ENCODE measurements at regions not wholly inside any gene's neighbourhood (a gene's known extent, or its start where the extent isn't known, plus 50 kb on each side); places are given as distances from the start of the nearest gene placed in this dataset.

DNA sequence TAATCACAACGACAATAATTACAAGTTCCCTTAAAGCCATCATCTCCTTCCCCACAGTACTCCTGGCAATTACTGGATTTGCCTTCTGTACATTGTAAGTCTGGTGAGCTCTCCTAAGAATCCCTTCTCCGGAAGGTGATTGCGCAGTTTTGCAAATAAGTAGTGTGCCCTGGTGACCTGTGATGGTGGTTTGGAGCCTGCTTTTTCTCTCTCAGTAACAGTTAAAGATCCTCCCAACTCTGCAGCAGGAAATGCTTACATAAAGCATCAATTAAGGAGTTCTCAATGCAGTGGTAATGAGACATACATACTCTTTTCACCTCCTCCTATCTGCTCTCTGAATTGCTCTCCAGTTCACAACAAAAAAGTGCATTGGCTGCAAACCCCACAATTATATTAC lies 159.7 kb downstream of the SH2D1A start:
- BruUV-seq (replicated peaks): no TSS peak
- ChIA-PET CTCF (no interaction called here), POLR2A (ENCODE audit: unreplicated experiment) (no interaction called here)
- Histone ChIP-seq H3K36me3 (ENCODE audit: low read depth) (no peaks in the 10 kb centered on the region), H3K79me2 (ENCODE audit: low read depth) (no peaks in the 10 kb centered on the region), H4K20me1 (ENCODE audit: insufficient read depth) (no peaks in the 10 kb centered on the region), H3K27me3 (ENCODE audit: insufficient read depth, low read depth) (no peaks in the 10 kb centered on the region), H3K9me3 (ENCODE audit: insufficient read depth, low read depth) (no peaks in the 10 kb centered on the region), H3K4me2 (no peak overlapping the region), H3K4me1 (replicated peaks; ENCODE audit: insufficient read depth) (no peaks in the 10 kb centered on the region), H3K4me3 (no peak overlapping the region), H2AFZ (no peak overlapping the region), H3K27ac (no peak overlapping the region), H3K9me2 (ENCODE audit: insufficient read depth) (no peaks in the 10 kb centered on the region), H3F3A (ENCODE audit: insufficient read depth, low read depth) (no peaks in the 10 kb centered on the region)
- no peak for TF ChIP-seq EZH2 (IDR thresholded peaks at IDR 0.05; ENCODE audit: low read depth)
- intact Hi-C loops (cut with micrococcal nuclease; ENCODE audit: unreplicated experiment): no loop called here
- no peak for DNase-seq

DNA sequence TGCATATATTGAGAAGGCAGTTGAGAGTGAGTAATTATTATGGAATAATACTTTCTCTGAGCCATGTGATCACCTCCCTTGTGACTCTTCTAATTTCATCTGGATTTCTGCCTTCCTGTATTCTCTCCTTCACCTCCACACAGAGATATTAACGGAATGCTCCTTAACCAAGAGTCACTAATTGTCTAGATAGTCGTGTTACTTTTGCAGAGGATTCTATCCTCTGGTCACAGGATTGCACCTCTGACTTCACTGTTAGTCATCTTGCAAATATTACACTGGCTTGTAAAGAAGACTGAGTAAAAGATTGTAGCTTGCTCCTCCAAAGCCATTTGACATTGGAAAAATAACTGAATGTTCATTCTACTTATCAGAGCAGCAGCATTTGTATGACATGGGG lies 160.9 kb downstream of the SH2D1A start:
- CTCF ChIA-PET: no interaction called here

DNA sequence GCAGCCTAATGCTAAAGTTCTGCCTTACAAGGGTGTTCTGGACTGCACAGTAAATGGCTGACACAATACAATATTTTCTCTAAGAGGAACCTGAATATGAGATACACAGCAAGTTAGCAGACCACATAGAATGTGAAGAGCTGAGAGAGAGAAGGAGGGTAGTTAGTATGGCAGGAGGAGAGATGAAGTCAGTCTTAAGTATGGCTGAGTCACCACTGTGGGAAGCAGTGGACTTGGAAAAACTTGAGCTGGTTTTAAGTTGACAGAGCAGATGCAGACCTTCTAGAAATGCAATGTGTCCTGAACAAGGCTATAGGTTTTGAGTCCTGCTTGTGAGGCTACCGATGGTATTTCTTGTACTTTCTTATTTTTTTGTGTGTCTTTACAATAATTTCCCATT lies 172.5 kb downstream of the SH2D1A start:
- Histone ChIP-seq H4K20me1 (ENCODE audit: insufficient read depth) (no peaks in the 10 kb centered on the region), H3F3A (ENCODE audit: insufficient read depth, low read depth) (no peaks in the 10 kb centered on the region), H3K79me2 (ENCODE audit: low read depth) (no peaks in the 10 kb centered on the region), H2AFZ (no peak overlapping the region), H3K4me2 (no peak overlapping the region), H3K4me3 (no peak overlapping the region), H3K36me3 (ENCODE audit: low read depth) (no peaks in the 10 kb centered on the region), H3K4me1 (replicated peaks; ENCODE audit: insufficient read depth) (no peaks in the 10 kb centered on the region), H3K27me3 (ENCODE audit: insufficient read depth, low read depth) (no peaks in the 10 kb centered on the region), H3K9me3 (ENCODE audit: insufficient read depth, low read depth) (no peaks in the 10 kb centered on the region), H3K9me2 (ENCODE audit: insufficient read depth) (no peaks in the 10 kb centered on the region), H3K27ac (no peak overlapping the region)
- TF ChIP-seq, protein P1, sequence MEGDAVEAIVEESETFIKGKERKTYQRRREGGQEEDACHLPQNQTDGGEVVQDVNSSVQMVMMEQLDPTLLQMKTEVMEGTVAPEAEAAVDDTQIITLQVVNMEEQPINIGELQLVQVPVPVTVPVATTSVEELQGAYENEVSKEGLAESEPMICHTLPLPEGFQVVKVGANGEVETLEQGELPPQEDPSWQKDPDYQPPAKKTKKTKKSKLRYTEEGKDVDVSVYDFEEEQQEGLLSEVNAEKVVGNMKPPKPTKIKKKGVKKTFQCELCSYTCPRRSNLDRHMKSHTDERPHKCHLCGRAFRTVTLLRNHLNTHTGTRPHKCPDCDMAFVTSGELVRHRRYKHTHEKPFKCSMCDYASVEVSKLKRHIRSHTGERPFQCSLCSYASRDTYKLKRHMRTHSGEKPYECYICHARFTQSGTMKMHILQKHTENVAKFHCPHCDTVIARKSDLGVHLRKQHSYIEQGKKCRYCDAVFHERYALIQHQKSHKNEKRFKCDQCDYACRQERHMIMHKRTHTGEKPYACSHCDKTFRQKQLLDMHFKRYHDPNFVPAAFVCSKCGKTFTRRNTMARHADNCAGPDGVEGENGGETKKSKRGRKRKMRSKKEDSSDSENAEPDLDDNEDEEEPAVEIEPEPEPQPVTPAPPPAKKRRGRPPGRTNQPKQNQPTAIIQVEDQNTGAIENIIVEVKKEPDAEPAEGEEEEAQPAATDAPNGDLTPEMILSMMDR (conservative IDR thresholded peaks at IDR 0.05): no peak
- TF ChIP-seq EZH2 (IDR thresholded peaks at IDR 0.05; ENCODE audit: low read depth): no peak
- BruUV-seq (replicated peaks): no TSS peak
- intact Hi-C loops (cut with micrococcal nuclease; ENCODE audit: unreplicated experiment): no loop called here
- CTCF ChIA-PET: no interaction called here
- no peak for DNase-seq
- POLR2A ChIA-PET (ENCODE audit: unreplicated experiment): no interaction called here

More for the DNA sequence above, 160.9 kb downstream of the SH2D1A start:
- Histone ChIP-seq H3K79me2 (ENCODE audit: low read depth) (no peaks in the 10 kb centered on the region), H2AFZ (no peak overlapping the region), H3K4me1 (replicated peaks; ENCODE audit: insufficient read depth) (no peaks in the 10 kb centered on the region), H3K4me2 (no peak overlapping the region), H3K9me2 (ENCODE audit: insufficient read depth) (no peaks in the 10 kb centered on the region), H3K27ac (no peak overlapping the region), H3K27me3 (ENCODE audit: insufficient read depth, low read depth) (no peaks in the 10 kb centered on the region), H3K9me3 (ENCODE audit: insufficient read depth, low read depth) (no peaks in the 10 kb centered on the region), H3F3A (ENCODE audit: insufficient read depth, low read depth) (no peaks in the 10 kb centered on the region), H3K36me3 (ENCODE audit: low read depth) (no peaks in the 10 kb centered on the region), H4K20me1 (ENCODE audit: insufficient read depth) (no peaks in the 10 kb centered on the region), H3K4me3 (no peak overlapping the region)
- POLR2A ChIA-PET (ENCODE audit: unreplicated experiment): no interaction called here
- intact Hi-C loops (cut with micrococcal nuclease; ENCODE audit: unreplicated experiment): no loop called here
- TF ChIP-seq, protein P1 (conservative IDR thresholded peaks at IDR 0.05): no peak
- TF ChIP-seq EZH2 (IDR thresholded peaks at IDR 0.05; ENCODE audit: low read depth): no peak
- peak in 1 of 2 experiments; percentile 33 for DNase-seq
- BruUV-seq (replicated peaks): no TSS peak

DNA sequence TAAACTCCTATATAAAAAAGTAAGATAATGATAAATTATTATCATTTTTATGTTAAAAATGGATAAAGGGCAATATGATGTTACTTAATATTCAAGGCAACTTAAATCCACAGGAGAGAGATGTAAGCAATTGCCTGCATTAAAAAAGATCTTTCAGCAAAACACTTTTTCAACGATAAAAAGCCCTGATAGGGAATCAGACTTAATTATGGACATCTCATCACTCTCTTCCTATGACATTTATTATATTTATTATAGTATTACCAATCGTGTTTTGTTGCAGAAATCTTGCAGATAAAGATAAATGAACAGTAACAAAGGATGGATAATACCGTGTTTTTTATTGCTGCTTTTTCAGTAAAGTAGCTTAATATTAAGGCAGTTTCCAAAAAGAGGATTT lies 178.5 kb downstream of the SH2D1A start:
- no TSS peak for BruUV-seq (replicated peaks)
- no peak for TF ChIP-seq EZH2 (IDR thresholded peaks at IDR 0.05; ENCODE audit: low read depth)
- TF ChIP-seq, protein P1 (conservative IDR thresholded peaks at IDR 0.05): no peak
- no peak overlapping the region for H3K27ac ChIP-seq
- no peaks in the 10 kb centered on the region for H3K9me2 ChIP-seq (ENCODE audit: insufficient read depth)
- CTCF ChIA-PET: no interaction called here
- no peak overlapping the region for H3K4me2 ChIP-seq
- H3K36me3 ChIP-seq (ENCODE audit: low read depth): no peaks in the 10 kb centered on the region
- no peaks in the 10 kb centered on the region for H4K20me1 ChIP-seq (ENCODE audit: insufficient read depth)
- no peaks in the 10 kb centered on the region for H3K79me2 ChIP-seq (ENCODE audit: low read depth)
- no peaks in the 10 kb centered on the region for H3F3A ChIP-seq (ENCODE audit: insufficient read depth, low read depth)
- no peaks in the 10 kb centered on the region for H3K27me3 ChIP-seq (ENCODE audit: insufficient read depth, low read depth)
- DNase-seq: no peak
- no peak overlapping the region for H3K4me3 ChIP-seq
- H2AFZ ChIP-seq: no peak overlapping the region
- no peaks in the 10 kb centered on the region for H3K4me1 ChIP-seq (replicated peaks; ENCODE audit: insufficient read depth)
- no peaks in the 10 kb centered on the region for H3K9me3 ChIP-seq (ENCODE audit: insufficient read depth, low read depth)
- POLR2A ChIA-PET (ENCODE audit: unreplicated experiment): no interaction called here
- intact Hi-C loops (cut with micrococcal nuclease; ENCODE audit: unreplicated experiment): no loop called here

Measured in PC-9 (cell line).